NCI-H748 treated with DMSO at 0.1 percent for 48 hours (cell line): ENCODE measurements at regions not wholly inside any gene's neighbourhood (a gene's known extent, or its start where the extent isn't known, plus 50 kb on each side); places are given as distances from the start of the nearest gene placed in this dataset.
"Not testable (repeated sequence)": the region's sequence is repeated elsewhere in the genome, so short reads cannot be mapped to it uniquely, and the experiment has no call there.

Experiments used
- DNase-seq: peaks from one replicate; lab custom pipeline; 2025; lab: John Stamatoyannopoulos, UW

DNA sequence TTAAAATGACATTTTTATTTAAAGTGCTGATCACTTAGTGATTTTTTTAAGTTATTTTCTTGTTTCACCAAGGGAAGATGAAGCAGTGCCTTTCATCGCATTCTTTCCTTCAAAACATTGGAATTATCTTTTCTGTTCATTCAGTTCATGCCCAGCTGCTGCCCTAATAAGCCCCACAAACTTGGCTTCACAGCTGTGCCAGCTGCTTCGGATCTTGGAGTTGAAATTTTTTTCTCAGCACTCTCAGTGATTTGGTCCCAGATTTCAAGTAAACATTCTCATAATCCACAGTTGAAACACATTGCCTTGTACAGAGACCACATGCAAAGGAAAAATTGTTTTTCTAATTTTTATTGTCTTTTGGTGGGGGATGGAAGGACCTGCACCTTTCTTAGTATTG lies 353.3 kb upstream of the LRP1B start:
- no peak for DNase-seq

DNA sequence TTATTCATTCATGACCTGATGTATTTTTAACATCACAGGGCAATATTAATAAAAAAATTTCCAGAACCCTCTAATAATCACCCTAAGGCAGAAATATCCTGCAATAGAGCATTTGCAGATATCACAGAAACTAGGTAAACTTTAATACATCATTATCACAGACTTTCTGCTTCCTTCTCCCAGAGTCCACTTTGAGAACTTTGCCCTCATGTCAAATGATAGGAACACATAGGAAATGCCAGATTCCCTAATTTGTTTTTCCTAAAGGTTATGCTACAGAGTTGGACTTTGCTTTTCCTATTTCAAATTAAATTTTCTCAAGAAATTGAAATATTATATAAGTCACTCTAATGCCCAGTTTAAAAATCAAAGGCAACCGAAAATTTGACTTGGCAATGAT lies 352.8 kb upstream of the LRP1B start:
- DNase-seq = no peak

GRCh38 chr2:142478206-142478605 lies 347.4 kb upstream of the LRP1B start:
- no peak for DNase-seq

DNA sequence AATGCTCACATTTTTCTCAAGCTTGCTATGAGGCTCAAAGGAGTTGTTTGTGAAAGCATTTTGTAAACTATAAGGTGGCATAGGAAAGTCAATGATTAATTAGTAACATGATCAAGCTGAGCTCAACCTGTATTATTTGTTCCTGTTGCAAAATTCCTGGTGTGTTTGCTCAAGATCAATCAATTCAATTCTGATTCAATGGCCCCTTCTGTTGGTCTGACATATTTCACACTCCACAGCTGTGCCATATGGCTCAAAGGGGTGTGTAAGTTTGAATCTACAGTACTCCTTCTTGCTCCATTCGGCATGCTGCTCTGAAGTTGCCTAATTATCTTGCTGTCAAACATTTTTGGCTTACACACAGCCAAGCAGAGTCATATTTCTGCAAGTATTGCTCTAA lies 341.6 kb upstream of the LRP1B start:
- DNase-seq = no peak

DNA sequence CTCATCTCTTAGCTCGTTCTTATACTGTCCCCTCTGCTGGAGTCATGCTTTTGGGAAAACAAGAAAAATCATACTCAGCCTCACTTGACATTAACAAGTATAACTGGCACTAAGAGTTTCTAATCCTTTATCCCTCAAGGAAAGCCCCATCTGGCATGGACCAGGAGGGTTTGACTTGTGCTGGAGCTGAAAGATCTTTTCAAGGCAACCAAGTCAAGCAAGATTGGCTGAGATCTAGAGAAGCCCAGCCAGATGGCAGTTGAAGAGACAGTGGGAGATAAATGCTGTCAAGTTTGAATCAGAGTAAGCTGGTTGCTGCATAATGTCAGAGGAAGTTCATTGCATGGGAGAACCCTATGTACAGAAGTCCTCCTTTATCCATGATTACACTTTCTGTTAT lies 336.5 kb upstream of the LRP1B start:
- DNase-seq = no peak

- DNase-seq = no peak
Measured at GRCh38 chr2:142463047-142463446, 332.2 kb upstream of the LRP1B start.

- no peak for DNase-seq
Measured at GRCh38 chr2:142462306-142462705, 331.5 kb upstream of the LRP1B start.

GRCh38 chr2:142445551-142446072 lies 314.8 kb upstream of the LRP1B start:
- no peak for DNase-seq

DNA sequence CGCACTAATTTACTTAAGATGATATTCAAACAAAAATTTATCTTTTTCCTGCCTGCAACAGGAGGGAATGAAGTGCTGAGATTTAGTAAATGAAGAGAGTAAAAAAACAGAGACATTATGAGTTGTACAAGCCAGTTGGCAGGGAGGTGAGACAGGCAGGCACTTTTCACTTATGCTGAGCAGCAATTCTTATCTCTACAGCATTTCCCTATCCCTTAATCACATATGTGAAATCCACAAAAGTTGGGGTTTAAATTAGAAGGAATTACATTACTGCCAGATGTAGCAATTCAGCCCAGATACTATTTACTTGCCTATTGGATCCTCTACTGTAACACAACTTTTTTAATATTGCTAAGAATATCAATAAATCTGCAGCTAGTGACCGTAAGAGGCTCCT lies 314.2 kb upstream of the LRP1B start:
- no peak for DNase-seq

- no peak for DNase-seq
Measured at GRCh38 chr2:142435847-142436246, 305.0 kb upstream of the LRP1B start.

- no peak for DNase-seq
Measured at GRCh38 chr2:142426064-142426463, 295.2 kb upstream of the LRP1B start.

DNA sequence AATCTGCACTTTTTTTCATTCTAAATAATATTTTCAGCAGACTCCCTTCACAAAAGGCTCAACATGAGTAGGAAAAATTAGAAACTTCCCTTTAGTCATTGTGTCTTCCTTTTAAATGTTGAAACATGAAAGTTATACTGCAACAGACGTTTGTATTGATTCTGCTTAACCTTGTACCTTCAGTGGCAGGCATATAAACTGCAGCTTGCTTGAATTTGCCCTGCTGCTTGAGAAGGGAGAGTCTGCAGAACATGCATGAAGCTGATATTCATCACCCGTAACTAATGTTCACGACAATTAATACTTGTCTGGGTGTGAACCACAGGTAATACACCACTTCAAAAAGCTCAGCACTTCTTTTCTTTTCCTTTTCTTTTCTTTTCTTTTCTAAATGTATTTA lies 294.7 kb upstream of the LRP1B start:
- no peak for DNase-seq

GRCh38 chr2:142423603-142424002 lies 292.8 kb upstream of the LRP1B start:
- DNase-seq = no peak

DNA sequence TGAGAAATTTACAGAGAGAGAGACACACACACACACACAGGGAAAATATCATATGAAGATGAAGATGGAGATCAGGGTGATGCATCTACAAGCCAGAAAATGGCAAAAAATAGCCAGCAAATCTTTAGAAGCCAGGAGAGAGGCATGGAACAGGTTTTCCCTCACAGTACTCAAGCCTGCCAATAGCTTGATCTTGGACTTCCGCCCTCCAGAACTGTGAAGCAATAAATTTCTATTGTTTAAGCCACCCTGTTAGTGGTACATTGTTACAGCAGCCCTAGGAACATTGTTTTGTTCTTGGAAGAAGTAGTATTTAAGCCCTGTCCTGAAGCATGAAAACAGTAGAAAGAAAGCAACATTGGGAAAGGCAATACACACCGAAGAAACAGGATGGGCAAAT lies 292.0 kb upstream of the LRP1B start:
- DNase-seq = no peak

DNA sequence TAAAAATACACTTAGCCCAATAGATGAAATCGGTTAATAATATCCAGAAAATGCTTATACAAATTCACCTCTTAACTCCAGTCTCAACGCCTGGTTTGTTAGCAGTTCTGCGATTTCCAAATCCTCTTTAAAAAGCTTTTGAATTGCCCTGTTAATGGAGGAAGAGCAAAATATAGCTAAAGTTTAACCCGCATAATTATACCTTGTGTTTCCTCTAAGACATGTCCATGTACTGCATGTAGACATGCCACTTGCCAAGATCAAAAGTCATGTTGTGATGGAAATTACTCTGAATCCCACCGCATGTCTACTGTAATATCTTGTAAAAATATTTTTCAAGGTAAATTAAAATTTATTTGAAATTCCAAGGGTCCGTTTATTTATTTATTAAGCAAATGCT lies 291.2 kb upstream of the LRP1B start:
- no peak for DNase-seq

- DNase-seq = not testable (repeated sequence)
Measured at GRCh38 chr2:142418699-142419098, 287.9 kb upstream of the LRP1B start.

DNA sequence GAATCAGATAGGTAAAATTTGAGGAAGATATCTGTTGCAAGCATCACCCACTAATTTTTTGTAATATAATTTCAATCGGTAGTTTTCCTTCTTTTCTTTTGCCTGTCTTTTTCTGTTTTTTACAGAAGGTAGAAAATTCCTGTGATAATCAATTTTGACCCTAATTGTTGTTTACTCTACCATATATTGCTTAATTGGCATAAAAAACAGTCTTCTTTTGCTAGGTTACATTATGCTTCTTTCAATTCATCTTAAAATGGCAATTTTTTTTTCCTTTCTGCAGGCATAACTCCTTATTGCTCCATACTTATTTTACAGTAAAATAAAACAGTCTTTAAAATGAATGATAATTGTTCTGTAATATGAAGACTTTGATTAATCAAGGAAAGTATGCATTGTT lies 286.2 kb upstream of the LRP1B start:
- no peak for DNase-seq

- DNase-seq = no peak
Measured at GRCh38 chr2:142415461-142415860, 284.6 kb upstream of the LRP1B start.

DNA sequence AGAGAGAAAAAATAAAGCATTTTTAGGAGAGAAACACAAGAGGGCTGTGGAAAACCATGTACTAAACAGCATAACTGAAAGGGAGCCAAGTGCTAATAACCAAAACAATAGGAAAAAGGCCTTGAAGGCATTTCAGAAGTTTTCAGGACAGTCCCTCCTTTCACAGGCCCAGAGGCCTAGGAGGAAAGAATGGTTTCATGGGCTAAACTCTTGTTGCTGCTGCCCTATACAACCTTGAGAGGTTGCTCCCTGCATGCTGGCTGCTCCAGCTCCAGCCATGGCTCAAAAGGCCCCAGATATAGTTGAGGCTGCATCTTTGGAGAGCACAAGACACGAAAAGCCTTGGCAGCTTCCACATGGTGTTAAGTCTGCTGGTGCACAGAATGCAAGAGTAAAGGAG lies 267.4 kb upstream of the LRP1B start:
- DNase-seq = no peak

- no peak for DNase-seq
Measured at GRCh38 chr2:142395291-142395690, 264.5 kb upstream of the LRP1B start.

- DNase-seq = no peak
Measured at GRCh38 chr2:142380372-142380771, 249.6 kb upstream of the LRP1B start.

DNA sequence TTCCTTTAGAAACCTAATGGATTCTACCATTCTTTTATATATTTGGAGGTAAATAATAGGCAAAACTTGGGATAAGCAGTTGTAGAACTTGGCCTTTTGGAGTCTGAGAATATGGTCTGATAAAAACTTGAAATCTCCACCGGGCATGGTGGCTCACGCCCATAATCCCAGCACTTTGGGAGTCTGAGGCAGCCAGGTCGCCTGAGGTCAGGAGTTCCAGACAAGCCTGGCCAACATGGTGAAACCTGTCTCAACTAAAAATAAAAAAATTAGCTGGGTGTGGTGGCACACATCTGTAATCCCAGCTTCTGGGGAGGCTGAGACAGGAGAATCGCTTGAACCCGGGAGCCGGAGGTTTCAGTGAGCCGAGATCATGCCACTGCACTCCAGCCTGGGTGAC lies 231.3 kb upstream of the LRP1B start:
- not testable (repeated sequence) for DNase-seq

DNA sequence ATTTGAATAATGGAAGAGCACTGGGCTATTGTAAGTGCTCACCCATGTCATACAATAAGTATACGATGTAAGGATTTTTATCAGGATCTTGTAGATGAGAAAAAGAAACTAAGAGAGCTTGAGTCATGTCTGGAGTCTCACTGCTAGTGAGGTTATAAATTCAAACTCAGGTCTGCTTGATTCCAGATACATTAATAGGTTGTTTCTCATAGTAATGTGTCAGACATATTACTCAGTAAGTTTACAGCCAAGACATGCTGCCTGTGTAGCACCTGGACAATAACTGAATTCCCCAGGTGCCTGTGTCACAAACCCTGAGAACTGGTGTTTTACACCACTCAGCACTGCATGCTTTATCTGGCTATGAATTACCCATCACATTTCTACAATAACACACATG lies 216.9 kb upstream of the LRP1B start:
- DNase-seq = no peak

DNA sequence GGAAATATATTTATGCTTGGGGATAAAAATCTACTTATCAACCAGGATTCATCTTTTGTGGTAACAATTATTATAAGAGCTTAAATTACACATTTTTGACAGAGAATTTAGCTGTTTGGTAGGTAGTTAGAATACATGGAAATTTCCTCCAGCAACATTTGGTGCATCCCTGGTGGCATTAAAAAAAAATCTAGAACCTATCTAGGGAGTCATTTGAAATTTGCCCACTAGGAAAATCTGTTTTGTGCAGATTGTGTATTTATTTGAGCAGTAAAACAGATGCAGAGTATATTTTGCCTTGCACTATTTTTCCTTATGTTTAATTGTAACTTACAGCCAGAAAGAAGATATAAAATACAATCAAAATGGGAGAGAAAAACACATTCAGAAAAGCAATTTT lies 208.4 kb upstream of the LRP1B start:
- DNase-seq = no peak

- DNase-seq = no peak
Measured at GRCh38 chr2:142332196-142332595, 201.4 kb upstream of the LRP1B start.
